ENCODE measurements at regions not wholly inside any gene's neighbourhood (a gene's known extent, or its start where the extent isn't known, plus 50 kb on each side); places are given as distances from the start of the nearest gene placed in this dataset.
"Not testable (repeated sequence)": the region's sequence is repeated elsewhere in the genome, so short reads cannot be mapped to it uniquely, and the experiment has no call there.

GRCh38 chr10:31188792-31189406 is 130.1 kb upstream of the ZEB1 start:
- DNase-seq: no peak

- no peak for DNase-seq
Measured at GRCh38 chr10:31190488-31190887, 128.5 kb upstream of the ZEB1 start.

DNA sequence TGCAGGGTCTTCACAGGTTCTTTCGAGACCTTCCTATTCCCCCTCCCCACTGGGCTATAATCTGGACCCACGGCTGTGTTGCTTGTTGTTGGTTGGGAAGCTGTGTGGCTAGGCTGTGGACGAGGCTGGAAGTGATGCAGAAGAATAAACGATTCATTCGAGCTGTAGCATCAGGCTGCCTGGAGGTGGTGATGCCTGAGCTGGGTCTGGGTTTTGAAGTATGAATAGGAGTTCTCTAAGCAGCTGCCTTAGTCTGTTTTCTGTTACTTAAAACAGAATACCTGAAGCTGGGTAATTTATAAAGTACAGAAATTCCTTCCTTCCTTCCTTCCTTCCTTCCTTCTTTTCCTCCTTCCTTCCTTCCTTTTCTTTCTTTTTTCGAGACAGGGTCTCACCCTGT is 126.5 kb upstream of the ZEB1 start:
- DNase-seq: no peak

GRCh38 chr10:31194986-31195385 is 124.0 kb upstream of the ZEB1 start:
- DNase-seq: no peak

DNA sequence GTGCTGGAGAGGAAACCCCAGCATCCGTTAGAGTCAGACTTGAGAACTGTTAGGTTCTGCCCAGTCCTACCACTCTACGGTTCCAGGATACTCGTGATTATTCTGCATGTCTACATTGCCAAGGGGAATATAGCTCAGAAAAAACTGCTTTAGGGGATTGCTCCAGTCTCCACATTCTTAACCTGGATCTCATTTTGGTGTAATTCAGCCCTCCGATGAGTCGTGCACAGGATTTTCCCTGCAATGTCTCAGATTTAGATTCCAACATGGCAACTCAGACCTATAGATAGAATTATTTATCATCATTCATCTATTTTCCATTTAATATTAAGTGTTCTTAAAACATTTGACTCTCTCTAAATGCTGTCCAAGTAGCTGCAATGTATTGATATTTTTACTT is 121.1 kb upstream of the ZEB1 start:
- no peak for DNase-seq

DNA sequence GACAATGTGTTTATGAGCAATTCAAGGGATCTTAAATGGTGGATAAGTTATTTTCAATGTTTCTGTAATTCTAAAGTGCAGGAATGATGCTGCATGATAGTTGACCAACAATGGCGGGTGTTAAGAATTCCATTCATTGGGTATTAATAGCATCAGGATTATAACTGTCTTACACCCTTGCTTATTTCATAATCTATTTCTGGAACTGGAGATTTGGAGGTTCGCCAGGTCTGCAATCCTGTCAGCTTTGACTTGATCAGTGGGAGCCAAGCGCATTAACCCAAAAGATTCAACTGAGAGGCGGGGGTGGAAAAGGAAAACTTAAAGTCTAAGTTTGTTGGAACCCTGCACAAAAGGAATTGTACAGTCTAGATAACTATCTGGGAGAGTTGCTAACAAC is 114.9 kb upstream of the ZEB1 start:
- DNase-seq: no peak

DNA sequence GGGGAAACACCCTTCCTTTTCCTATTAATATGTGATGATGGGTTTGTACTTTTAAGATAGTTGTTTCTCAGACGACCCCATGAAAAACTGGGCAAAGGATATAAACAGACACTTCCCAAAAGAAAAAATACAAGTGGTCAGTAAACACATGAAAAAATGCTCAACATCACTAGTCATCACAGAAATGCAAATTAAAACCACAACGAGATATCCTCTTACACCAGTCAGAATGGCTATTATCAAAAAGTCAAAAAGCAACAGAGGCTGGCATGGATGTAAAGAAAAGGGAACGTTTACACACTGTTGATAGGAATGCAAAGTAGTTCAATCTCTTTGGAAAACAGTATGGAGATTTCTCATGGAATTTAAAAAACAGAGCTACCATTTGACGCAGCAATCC is 111.4 kb upstream of the ZEB1 start:
- DNase-seq: no peak

- DNase-seq: no peak
Measured at GRCh38 chr10:31209478-31209877, 109.5 kb upstream of the ZEB1 start.

DNA sequence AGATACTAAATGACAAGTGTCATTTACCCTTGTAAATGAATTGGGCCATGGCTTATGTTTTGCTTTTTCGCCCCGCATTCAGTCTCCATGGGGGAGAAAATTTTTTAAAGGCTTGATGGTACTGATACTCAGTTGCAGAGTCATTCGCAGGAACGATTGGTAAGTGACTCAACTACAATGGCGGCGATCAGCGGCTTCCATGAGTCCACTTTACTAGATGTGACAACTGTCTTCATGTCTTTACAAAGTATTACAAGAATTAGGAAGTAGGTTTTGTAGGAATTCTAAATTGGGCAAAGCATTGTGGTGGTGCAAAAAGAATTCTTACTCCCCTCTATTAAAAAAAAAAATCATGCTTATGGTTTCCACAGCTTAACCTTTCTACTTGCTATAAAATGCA is 108.8 kb upstream of the ZEB1 start:
- DNase-seq: no peak

DNA sequence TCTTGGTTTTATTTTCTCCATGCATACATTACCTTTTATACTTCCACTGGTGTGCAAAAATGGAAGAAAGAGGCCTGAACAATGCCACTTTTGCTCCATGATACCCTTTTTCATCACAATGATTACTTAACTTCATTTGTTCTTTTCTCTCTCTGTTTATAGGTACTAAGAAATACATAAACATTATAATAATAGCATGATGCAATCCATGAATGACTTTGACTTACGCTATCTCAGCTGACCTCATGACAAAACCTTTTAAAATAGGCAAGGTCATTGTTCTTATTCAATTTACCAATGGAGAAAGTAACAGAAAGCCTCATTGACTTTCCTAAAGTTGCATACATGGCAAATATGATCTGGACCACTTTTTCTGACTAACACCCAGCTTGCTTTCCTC is 105.1 kb upstream of the ZEB1 start:
- no peak for DNase-seq

DNA sequence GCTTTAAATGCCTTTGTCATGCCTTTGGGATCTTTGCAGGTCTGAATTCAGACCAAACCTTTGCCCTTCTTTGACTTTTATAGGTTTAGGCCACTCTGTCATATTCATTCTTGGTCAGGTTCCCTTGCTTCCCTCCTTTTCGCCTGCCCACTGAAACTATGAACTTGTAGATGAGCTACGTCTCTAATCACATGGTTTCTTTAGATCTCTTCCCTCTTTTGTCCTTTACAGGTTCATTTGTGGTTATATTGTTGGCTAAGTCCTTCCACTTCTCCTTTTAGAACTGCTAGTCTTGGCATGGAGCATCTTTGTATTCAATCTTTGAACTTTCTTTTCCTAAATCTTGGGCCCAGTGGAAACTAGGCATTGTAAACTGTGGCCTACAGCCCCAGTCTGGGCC is 104.0 kb upstream of the ZEB1 start:
- DNase-seq: no peak

DNA sequence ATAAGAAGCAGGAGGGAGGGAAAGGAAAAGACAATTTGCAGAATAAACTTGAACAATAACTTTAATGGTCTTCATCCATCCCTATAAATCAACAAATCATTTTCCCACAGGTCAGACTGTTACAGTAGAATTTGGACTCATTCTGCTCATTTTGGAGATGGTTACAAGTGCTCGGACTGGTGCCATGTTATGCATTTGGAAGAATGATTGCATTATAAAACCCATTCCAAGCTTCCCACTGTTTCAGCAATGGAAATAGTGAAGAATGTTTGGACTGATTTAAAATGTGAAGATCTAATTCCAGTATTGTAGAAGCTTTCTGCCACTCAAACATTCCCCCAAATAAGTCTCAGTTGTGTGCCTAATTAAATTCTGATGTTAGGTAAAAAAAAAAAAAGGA is 99.7 kb upstream of the ZEB1 start:
- no peak for DNase-seq

GRCh38 chr10:31228780-31229179 is 90.2 kb upstream of the ZEB1 start:
- DNase-seq: not testable (repeated sequence)

DNA sequence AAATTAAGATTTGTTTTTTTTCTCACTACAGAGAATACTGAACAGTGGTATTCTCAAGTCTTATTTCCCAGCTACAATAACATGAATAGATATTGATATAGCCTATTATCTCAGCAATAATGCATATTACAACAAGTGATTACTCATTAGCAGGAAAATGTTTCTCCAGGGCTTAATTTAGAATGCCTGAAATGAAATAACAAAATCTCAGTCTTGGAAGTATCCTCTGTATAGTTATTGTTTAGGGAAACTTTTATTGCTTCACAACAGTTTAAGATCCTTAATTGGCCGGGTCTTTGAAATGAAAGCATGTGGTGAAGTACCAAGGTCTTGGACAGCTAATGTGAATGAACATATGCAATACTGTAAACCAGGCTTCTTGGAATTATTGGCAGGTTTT is 79.1 kb upstream of the ZEB1 start:
- no peak for DNase-seq

DNA sequence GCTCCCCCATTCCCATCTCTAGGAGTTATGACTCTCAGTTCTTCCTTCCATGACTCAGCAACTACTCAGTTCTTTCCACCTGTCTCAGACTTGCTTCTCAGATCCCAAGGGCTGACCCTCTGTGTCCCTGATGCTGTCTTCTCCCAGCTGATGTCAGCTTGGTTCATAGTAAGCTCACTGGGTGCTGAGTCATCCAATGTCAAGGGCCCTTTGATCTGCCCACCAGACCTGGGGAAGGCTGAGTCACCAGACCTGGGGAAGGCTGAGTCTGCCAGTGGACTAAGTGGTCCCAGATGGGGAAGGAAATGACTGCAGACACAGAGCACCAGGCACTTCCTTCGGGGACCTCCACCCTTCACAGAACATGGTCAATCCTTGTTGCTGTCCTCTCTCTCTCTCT is 76.1 kb upstream of the ZEB1 start:
- peak; percentile 70 for DNase-seq

- not testable (repeated sequence) for DNase-seq
Measured at GRCh38 chr10:31251118-31251517, 67.9 kb upstream of the ZEB1 start.

DNA sequence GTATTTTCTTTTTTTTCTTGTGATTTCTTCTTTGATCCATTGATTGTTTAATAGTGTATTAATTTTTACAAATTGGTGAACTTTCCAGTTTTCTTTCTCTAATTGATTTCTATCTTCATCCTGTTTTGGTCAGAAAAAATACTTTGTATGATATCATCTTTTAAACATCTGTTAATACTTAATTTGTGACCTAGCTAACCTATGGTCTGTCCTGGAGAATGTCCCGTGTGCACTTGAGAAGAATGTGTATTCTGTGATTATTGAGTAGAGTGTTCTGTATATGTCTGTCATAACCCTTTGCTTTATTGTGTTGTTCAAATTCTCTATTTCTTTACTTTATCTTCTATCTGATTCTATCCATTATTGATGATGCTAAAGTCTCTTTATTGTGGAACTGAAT is 65.8 kb upstream of the ZEB1 start:
- DNase-seq: no peak

DNA sequence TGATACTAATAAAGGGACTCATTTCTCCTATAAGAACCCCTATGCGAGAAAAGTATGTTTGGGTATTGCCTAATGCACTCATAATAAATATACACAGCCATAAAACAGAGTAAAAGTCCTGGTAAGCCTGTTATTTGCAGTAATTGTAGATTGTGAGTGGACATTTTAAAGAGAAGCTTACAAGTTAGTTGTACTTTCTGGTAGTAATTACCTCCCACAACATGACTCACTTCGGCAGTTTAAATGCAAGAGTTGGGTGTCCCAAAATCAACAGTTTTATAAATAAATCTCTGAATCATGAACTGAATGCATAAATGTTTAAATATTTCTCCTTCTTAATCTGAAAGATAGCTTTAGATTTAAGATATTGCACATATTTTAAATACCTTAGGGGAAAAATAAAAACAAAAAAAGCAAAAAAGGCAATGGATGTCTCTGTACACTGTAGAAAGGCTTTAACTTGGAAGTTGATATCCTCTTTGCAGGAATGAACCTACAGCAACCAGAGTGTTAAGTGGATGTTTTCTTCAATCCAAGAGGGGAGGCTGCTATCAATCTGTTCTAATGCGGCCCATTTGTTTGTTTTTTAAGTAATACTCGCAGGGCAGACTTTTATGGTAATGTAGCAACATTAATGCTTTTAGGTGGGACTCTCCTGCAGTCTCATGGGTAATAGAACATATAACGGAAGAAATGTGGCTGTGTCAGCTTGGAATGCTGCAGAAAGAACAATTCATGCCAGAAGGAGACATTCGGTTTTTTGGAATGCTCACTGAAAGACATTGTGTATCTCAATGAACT is 57.3 kb upstream of the ZEB1 start:
- DNase-seq: no peak

DNA sequence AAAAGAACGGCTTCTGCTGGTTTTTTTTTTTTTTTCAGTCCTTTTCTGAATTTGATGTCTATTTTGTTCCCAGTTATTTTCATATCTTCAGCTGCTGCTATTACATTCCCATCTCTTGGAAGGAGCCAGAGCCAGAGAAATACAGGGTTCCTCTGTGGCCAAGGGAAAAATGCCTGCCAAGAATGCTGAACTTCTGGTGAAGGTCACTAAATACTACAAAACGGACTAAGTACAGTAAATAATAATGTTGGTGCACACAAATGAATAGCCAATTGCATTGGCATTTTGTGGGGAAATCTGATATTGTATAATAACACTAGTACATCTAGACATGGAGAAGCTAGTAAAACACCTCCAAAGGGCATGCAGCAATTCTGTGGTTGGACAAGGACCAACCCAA is 56.3 kb upstream of the ZEB1 start:
- DNase-seq: no peak

DNA sequence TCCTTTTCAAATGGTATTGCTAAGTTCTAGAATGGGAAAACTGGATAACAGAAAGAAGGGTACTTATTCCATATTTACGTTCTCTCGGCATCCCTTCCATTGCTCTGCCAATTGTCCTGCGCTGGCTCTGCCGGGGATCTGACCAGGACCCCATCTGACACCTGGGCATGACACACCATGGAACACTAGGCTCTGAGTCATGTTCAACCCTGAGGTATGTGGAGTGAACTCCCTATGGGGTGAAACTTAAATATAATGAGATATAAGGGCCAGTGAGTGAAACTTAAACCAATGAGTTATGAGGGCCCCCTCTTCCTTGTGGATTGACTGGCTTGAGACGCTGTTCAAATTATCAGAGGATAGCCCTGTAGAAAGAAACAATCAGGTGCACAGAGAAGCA is 55.1 kb upstream of the ZEB1 start:
- DNase-seq: no peak

- no peak for DNase-seq
Measured at GRCh38 chr10:31268444-31269303, 50.3 kb upstream of the ZEB1 start.

All from activated CD8-positive, alpha-beta memory T cell treated with anti-CD3 and anti-CD28 coated beads for 24 hours (primary cell).